GM21423 (cell line): ENCODE measurements at regions not wholly inside any gene's neighbourhood (a gene's known extent, or its start where the extent isn't known, plus 50 kb on each side); places are given as distances from the start of the nearest gene placed in this dataset.
A peak's percentile ranks its signal among the peaks of the same experiment; 100 is the strongest.
"Not testable (repeated sequence)": the region's sequence is repeated elsewhere in the genome, so short reads cannot be mapped to it uniquely, and the experiment has no call there.

Experiments
- ATAC-seq: cut with Tn5 transposase; IDR thresholded peaks from one replicate; pipeline ENCODE4 v1.9.1; 2021; ENCODE audit warnings: mild to moderate bottlenecking, moderate library complexity; ENCODE audit not compliant: unreplicated experiment

- no peak for ATAC-seq
These were observed 89.1 kb upstream of the IGFBP7 start for GRCh38 chr4:57199267-57199666.

- ATAC-seq, result no peak
These were observed 85.4 kb upstream of the IGFBP7 start for GRCh38 chr4:57195622-57196021.

- no peak for ATAC-seq
These were observed 84.0 kb upstream of the IGFBP7 start for GRCh38 chr4:57194068-57194611.

GRCh38 chr4:57193209-57193810 lies 83.1 kb upstream of the IGFBP7 start:
- ATAC-seq, result no peak

GRCh38 chr4:57191523-57192034 lies 81.4 kb upstream of the IGFBP7 start:
- ATAC-seq, result no peak

GRCh38 chr4:57190601-57191481 lies 80.7 kb upstream of the IGFBP7 start:
- ATAC-seq, result peak; percentile 51

- ATAC-seq, result no peak
These were observed 77.1 kb upstream of the IGFBP7 start for GRCh38 chr4:57187246-57187645.

GRCh38 chr4:57184378-57185029 lies 74.3 kb upstream of the IGFBP7 start:
- no peak for ATAC-seq

GRCh38 chr4:57182132-57182874 lies 72.1 kb upstream of the IGFBP7 start:
- no peak for ATAC-seq

- ATAC-seq, result not testable (repeated sequence)
These were observed 63.0 kb upstream of the IGFBP7 start for GRCh38 chr4:57173136-57173535.

- ATAC-seq, result no peak
These were observed 61.9 kb upstream of the IGFBP7 start for GRCh38 chr4:57172065-57172464.

- ATAC-seq, result no peak
These were observed 58.8 kb upstream of the IGFBP7 start for GRCh38 chr4:57168982-57169381.

- peak; percentile 95 for ATAC-seq
These were observed 53.6 kb upstream of the IGFBP7 start for GRCh38 chr4:57163530-57164459.

- ATAC-seq, result no peak
These were observed 52.4 kb upstream of the IGFBP7 start for GRCh38 chr4:57162499-57163019.
